HG03457 (cell line): ENCODE measurements at regions not wholly inside any gene's neighbourhood (a gene's known extent, or its start where the extent isn't known, plus 50 kb on each side); places are given as distances from the start of the nearest gene placed in this dataset.
"Not testable (repeated sequence)": the region's sequence is repeated elsewhere in the genome, so short reads cannot be mapped to it uniquely, and the experiment has no call there.

Source experiments
- ATAC-seq: cut with Tn5 transposase; IDR thresholded peaks from one replicate; pipeline ENCODE4 v1.9.1; 2021; ENCODE audit warnings: moderate number of reproducible peaks; ENCODE audit not compliant: unreplicated experiment

DNA sequence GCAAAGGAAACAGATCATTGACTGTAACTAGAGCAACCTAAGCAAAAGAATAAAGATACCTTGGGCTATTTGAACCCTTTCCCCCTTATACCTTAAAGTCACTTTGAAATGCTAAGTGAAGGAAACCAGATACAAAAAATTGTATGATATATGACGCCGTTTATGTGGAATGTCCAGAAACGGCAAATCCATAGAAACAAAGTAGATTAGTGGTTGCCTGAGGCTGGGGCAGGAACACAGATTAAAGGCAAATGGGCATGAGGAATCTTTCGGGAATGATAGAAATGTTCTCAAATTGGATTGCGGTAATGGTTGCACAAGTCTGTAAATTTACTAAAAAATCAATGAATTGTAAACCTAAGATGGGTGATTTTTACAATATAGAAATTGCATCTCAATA lies 160.1 kb upstream of the CCDC54 start:
- no peak for ATAC-seq

GRCh38 chr3:107218864-107219269 lies 158.4 kb upstream of the CCDC54 start:
- ATAC-seq, result no peak

DNA sequence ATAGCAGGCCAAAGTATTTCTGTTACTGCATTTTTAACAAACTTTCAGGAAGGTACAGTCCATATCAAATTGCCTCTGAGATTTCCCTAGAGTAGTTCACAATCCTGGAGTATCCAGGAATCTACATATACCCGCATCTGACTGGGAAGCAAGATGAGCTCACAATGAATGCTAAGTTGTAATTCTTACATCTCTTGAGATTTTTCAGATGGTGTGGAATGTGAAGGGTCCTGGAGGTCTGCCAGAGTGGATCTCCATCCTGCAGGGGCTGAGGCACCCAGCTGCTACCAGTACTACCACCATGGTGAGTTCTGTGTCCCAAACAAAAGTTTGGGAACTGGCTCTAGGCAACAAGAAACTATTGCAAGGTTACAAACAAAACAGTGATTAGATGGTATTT lies 156.7 kb upstream of the CCDC54 start:
- ATAC-seq, result no peak

DNA sequence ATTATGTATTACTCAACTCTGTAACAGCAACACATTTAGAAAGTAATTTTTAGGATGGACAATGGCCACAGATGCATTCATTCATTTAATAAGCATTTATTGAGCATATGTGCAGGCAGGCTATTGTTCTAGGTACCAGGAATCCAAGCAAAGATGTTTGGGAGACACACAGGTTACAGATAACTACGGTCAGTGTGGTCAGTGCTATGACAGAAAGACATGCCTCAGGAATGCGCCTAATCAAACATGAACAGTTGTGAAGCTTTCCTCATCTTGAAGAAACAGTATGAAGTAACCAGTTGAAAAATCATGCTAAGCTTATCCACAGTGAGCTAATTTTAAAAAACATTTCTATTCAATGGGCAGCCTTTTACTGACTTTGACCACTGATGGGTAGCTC lies 155.4 kb upstream of the CCDC54 start:
- no peak for ATAC-seq

DNA sequence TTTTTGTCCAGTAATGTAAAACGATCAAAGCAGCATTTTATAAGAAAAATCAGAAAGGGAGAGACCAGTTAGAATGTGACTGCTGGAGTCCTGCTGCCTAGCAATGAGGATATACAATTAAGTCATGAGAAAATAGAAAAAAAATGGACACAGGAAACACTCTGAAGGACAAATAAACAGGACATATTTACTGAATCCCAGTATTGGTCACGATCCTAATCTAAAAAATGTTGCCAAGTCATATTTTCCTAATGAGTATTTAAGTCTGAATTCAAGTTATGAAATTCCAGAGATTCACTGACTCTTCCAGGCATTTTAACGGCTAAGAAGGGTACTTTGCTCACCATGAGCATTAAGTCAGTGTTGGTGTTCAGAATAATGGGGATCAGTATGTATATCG lies 154.3 kb upstream of the CCDC54 start:
- no peak for ATAC-seq

GRCh38 chr3:107224026-107224596 lies 153.1 kb upstream of the CCDC54 start:
- no peak for ATAC-seq

DNA sequence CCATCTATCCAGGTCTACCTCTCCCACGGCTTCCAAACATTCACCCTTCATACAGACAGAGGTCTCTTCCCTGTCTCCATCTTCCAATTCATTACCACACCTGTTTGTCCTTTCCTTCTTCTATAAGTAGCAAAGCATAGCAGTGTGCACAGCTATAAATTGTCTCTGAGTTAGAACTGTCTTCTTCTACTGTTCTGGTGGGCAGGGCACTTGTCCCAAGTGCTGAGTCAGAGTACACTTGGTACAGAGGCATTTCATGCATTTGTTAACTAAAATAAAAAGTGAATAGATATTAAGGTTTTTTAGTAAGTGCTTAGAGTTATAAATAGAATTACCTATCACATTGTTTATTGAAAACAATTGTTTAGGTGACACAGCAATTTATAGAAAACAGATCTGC lies 150.1 kb upstream of the CCDC54 start:
- ATAC-seq, result no peak

DNA sequence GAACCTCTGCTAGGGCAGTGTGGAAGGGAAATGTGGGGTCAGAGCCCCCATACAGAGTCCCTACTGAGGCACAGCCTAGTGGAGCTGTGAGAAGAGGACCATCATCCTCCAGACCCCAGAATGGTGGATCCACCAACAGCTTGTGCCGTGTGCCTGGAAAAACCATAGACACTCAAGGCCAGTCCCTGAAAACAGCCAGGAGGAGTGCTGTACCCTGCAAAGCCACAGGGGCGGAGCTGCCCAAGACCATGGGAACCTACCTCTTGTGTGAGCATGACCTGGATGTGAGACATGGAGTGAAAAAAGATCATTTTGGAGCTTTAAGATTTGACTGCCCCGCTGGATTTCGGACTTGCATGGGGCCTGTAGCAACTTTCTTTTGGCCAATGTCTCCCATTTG lies 143.4 kb upstream of the CCDC54 start:
- not testable (repeated sequence) for ATAC-seq

DNA sequence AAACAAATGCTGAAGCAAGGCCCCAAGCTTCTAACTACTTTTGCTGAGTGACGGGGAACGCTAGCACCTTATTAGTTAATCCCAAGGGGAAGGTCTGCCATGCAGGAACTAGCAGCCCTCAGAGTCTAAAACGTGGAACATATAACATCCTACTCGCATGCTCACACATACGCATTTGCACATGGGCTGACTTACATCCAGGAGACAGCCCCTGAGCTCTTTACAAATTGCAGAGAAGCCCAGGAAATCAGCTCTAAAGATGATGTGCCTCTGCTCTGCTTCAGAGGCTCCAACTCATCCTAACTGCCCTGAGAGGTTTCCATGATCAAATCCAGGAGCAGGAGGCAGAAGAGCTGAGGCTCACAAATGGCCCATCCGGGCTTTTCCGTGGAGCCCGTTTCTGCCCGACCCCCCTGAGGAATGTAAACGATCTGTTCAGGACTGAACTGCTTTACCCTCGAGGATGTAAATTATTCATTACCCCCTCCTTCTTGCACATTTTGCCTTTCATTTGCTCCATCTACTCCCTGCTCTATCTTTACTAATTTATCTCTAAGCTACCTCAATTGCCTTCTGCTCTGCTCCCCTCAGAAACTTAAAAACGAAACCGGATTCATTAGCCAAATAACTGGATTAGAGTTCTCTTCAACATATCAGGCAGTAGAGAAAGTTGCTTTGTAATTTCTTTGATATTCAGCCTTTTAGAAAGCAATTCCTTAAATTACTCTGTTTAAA lies 141.9 kb upstream of the CCDC54 start:
- ATAC-seq, result peak; percentile 7

- ATAC-seq, result peak; percentile 49
Observed at GRCh38 chr3:107235928-107236315, 141.3 kb upstream of the CCDC54 start.

- no peak for ATAC-seq
Observed at GRCh38 chr3:107236655-107237337, 140.4 kb upstream of the CCDC54 start.

GRCh38 chr3:107238787-107239186 lies 138.5 kb upstream of the CCDC54 start:
- no peak for ATAC-seq

GRCh38 chr3:107239703-107240102 lies 137.5 kb upstream of the CCDC54 start:
- ATAC-seq, result no peak

- peak; percentile 79 for ATAC-seq
Observed at GRCh38 chr3:107240183-107241091, 136.8 kb upstream of the CCDC54 start.

GRCh38 chr3:107241217-107241616 lies 136.0 kb upstream of the CCDC54 start:
- ATAC-seq, result peak; percentile 40

DNA sequence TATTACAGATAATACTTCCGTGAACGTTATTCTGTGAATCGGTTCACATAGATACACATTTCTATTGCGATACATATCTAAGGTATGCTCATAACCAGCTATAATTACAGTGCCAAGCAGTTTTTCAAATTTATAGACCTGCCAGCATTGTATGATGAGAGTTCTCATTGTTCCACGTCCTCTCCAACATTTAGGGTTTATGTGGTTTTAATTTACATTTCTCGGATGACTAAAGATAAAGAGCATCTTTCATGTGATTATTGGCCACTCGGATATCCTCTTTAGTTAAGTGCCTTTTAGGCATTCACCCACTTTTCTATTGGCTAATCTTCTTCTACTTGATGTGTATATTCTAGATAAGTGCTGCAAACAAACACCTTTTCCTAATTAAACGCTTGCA lies 134.7 kb upstream of the CCDC54 start:
- no peak for ATAC-seq

- ATAC-seq, result no peak
Observed at GRCh38 chr3:107247116-107247515, 130.1 kb upstream of the CCDC54 start.

DNA sequence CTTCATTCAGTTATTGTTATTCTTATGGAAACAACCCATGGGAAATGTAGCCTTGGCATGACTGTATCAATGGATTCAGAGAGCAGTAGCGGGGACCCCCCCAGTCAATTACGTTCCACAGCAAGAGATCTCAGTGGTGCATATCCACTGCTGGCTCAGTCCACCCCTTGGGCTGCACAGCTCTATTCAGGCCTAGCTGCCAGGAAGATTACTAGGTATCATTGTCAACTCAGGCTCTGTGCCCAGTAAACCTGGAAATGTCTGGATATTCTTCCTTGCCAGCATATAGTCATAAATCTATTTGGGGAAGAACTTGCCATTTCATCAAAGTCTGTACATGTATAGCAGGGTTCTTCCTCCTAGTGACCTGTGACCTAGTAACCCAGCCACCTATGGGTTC lies 128.1 kb upstream of the CCDC54 start:
- no peak for ATAC-seq

DNA sequence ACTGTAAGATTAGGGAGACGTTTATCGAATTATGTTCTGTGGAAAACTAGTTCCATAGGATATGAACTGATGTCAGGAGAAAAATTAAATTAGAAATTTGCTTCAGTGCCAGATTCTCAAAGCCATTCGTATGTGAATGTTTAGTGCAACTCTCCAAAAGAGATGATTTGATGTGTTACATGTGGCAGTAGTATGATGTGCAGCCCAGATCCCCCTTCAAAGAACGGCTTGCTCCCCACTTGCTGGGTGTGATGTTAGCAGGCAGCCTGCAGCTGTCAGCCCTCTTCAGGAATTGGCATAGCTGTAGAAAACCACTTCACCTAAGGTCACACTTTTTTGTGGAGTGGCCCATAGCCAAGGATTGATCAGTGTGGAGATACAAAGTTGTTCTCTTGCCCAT lies 127.0 kb upstream of the CCDC54 start:
- no peak for ATAC-seq

DNA sequence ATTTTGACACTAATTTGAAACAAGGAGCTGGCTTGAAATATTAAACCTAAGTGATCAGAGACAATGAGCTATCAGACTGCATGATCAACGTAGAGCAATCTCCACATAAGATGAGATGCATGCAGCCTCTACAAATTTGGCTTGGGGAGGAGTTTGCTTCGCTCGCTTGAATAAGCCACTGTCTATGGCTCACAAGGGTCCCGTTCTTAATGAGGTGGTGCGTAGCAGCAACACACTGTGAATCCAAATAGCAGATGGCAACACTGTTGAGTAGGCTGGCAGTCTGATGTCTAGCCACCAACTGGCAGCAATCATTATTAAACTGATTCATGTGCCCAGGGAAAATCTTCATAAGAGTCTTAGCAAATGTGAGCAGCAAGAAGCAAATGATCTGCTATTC lies 125.4 kb upstream of the CCDC54 start:
- no peak for ATAC-seq

- no peak for ATAC-seq
Observed at GRCh38 chr3:107256963-107257362, 120.3 kb upstream of the CCDC54 start.
